Hypothalamus (tissue), 51 donors: ENCODE measurements at regions not wholly inside any gene's neighbourhood (a gene's known extent, or its start where the extent isn't known, plus 50 kb on each side); places are given as distances from the start of the nearest gene placed in this dataset.

Experiments used
- DNase-seq, 51 donors: peaks; one replicate each; lab custom pipeline; 2025; lab: John Stamatoyannopoulos, UW

DNA sequence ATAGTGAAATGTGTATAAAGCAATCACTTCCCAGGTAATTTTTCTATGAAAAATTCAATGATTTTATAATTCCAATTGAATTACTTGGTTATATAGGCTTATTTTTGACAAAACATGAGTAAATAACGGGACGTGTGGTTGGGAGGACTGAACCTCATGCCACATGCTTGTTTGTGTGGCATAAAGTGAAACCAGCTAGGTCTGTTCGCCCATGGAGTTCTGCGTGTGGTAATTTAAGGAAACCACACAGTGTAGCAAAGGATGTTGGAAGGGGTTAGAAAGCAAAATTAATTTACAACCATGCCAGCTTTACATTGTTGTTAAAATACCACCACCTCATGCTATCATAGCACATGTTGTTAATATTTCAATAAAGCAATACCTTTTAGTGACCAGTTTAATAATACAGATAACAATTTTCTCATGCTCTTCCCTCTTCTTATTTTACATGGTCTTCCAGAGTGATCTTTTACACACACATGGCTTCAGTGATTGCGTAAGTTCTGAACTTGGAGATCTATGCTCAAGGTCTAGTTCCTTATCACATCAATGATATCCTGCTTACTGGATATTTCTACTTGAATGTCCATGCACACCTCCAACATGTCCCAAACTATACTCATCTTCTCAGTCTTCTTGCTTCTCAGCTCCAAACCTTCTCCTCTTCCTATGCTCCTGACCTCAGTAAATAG lies 156.4 kb upstream of the ITGA4 start:
- DNase-seq, result no peak

DNA sequence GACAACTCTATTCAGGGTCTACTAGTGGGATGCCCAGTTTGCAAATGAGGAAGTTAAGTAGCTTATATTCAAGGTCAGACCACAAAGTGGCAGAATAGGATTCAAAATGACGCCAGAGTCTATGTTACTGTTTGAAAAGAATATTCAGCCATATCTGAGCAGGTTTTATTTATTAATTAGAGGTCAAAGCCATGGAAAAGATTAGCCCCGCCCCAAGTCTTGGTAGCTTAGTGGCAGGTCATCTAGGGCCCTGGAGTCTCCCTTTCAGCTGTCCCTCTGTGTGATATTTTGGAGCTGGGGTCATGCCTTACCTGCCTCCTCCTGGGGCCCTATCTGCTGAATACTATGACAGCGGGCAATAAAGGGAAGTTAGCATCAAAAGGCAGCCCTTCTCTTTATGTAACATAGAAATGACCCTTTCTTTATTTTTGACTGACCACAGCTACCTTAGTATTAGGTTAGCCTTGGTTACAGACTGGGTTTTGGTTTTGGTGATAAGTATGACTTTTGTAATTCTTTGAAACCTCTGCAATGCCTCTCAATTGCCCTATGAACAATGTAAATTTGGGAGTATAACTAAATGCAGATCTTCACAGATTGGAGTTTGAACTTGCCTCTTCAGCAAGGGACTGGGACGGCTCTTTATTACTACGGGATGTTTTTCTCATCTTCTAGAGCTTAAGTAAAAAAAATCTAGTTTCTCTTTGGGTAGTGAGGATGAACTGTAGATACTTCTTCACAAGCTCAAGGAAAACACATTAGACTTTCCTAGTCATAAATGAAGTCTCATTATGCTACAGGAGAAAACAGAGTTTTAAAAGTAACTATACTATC lies 153.0 kb upstream of the ITGA4 start:
- no peak for DNase-seq

DNA sequence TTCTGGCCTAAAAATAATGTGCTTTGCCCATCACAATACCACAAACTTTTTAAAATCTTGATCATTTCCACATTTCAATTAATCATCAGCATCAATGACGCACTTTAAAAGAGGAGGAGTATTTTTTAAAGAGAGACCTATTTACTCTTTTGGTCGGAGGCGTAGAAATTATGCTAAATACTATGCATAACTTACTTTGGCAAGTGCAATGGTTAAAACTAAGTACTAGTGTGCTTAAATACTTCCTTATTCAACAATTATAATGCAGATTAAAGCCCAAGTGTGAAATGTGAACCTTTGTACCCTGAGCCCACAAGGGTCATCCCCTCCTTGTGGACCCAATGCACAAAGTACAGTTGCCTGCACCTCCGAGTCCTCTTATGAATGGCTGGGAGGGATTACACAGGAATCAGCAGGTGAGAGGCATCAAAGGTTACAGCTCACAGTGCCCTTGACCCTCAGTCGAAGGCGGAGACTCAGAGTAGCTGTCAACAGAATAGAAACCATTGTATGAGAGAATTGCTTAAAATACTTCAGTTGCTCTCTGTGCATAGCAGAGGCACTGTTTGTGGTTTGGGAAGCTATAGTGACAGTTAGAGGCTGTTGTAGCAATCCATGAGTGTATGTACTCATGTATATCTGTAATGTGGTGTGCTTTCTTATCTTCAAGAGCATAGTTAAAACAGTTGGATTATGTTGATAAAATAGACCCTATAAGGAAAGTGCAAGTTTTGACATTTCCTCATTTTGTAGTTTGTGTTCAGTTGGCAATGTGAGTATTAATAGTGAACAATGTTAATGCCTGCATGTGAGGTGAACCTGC lies 151.7 kb upstream of the ITGA4 start:
- no peak for DNase-seq

DNA sequence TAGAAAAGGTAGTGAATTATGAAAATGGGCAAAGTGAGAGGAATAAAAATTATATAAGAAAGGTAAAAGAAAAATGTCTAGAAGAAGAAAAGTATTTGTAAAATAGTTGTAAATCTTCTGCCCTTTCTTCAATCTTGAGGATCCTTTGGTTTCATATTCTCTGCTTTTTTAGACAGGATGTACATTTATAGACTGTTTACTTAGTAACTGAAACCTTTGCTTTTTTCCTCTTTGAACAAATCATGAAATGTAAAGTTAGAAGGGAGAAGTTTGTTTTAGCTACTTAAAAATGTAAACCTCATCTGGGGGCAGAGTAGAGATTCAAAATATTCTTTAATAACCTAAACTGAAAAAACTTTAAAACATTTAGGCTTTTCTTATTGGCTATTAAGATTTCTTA lies 150.4 kb upstream of the ITGA4 start:
- no peak for DNase-seq

DNA sequence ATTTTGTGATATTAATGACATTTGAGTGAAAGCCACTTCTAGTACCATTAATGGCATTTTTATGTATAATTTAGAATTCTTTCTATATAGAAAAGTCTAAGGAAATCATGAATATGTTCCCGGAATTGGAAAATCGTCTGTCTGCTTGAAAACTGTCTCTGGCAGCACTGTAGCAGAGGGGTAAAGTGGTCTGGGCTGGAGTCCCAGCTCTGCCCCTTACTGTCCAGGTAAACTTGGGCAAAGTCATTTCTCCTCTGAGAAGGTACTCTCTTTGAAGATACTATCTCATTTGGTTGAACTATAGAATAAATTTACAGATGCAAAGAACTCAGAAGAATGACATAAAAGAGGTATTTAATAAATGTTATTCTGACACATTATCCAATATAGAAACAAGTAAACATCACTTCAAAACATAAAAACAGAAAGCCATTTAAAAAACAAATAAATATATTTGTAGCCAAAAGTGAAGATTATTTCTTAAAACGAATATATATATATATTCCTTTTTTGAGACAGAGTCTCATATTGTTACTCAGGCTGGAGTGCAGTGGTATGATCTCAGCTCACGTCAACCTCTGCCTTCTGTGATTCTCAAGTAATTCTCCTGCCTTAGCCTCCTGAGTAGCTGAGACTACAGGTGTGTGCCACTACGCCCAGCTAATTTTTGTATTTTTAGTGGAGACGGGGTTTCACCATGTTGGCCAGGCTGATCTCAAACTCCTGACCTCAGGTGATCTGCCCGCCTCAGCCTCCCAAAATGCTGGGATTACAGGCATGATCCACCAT lies 149.8 kb upstream of the ITGA4 start:
- DNase-seq, result no peak

DNA sequence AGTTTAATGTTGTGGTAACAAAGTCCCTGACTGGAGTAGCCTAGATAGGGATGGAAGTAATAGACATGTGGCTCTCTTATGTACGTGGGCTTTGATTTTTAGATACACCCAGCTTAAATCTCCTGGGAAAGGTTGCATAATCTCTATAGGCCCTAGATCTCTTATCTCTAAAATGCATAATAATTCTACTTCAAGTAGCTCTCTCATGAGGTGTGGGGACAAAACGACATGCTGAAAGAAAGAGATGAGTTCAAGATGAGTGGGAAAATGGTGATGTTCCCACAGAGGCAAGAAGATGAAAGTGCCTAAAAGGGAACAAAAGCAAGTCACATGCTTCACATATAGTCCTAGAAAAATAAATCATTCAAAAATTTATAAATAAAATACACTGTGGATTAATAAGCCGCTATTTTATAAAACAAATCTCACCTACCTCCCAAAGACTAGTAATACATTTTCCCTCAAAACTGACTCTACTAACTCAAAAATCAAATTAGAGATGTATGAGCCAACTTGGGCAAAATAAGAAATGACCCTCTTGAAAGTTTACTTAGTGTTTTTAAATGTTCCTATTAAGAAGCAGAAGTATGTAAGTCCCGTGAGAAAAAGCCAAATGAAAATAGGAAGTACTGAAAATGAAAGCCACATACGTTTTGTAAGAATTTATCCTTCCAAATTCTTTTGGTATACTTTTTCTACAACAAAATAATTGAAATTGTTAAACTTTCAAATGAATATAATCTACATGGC lies 148.2 kb upstream of the ITGA4 start:
- DNase-seq, result no peak

DNA sequence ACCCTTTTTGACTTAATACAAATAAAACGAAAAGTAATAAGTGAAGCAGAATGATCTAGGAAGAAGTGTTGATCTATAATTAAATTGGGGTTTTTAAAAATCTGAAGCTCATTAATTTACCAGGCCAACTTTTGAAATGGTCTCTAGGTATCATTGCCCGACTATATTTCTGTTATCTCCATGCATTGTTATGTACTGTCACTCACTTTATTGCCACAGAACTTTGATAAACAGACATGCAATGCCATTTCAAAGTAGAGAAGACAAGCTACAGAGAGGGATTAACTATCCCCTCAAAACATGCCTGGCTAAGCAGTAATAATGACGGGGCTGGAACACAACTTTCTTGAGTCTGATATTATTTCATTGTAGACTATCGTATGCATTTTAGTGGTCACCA lies 147.6 kb upstream of the ITGA4 start:
- DNase-seq, result no peak

DNA sequence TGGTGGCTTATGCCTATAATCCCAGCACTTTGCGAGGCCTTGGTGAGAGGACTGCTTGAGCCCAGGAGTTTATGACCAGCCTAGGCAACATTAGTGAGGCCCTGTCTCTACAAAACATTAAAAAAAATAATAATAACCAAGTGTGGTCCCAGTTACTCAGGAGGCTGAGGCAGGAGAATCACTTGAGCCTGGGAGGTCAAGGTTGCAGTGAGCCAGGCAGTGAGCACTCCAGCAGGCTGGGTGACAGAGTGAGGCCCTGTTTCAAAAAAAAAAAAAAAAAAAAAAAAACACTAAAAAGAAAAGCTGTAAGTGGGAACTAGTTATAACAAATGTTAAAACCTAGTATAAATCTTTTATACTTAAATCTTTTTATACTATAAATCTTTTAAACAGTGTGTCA lies 146.2 kb upstream of the ITGA4 start:
- no peak for DNase-seq

DNA sequence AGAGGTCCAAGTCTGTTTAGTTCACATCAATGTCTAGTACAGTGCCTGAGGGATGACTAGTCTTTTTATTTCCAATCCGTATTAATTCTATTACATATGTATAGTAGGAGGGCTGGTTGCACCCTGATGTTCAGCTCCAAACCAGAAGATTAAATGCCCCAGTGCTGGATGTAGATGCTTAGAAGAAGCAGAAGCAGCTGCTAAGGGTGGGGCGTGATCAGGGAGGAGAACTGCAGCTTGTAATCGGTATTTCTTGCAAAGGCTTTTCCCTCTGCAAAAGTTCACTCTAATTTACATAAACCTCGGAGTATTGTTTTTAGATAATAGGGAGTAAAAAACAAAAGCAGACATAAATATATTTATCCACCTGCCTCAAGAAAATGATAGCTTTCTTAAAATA lies 145.3 kb upstream of the ITGA4 start:
- no peak for DNase-seq

DNA sequence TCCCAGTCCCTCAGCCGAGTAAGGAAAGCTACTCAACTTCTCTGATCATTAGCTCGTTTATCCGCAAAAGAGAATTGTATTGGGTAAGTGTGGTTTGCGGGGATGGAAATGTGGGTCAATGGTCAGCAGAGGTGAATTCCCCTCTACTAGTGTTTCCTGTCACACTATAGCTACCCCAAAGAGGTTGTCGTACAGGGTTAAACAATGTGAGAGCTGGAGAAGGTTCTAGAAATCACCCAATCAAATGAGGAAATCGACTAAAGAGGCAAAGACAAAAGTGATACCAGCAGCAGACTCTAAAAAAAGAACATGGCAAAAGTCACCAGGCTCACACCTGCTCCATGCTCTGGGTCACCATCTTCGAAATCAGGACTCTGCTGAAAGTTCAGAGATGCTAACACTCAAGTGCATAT lies 144.7 kb upstream of the ITGA4 start:
- no peak for DNase-seq

DNA sequence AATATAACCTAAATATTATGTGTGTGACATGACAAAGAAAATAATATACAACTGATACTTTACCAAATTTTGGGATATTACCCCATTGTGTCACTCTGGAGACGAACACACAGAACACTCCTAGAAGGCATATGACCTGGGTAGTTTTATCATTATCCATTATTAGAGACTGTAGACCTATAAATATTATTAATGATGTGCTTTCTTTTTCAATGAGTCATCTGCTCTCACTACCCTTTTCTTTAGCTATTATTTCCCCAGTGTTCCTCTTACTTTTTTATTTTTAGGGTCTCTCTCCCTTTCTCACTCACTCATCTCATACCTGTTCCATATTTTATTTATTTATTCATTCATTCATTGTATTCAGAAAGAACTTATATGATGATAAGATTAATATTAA lies 143.3 kb upstream of the ITGA4 start:
- no peak for DNase-seq

DNA sequence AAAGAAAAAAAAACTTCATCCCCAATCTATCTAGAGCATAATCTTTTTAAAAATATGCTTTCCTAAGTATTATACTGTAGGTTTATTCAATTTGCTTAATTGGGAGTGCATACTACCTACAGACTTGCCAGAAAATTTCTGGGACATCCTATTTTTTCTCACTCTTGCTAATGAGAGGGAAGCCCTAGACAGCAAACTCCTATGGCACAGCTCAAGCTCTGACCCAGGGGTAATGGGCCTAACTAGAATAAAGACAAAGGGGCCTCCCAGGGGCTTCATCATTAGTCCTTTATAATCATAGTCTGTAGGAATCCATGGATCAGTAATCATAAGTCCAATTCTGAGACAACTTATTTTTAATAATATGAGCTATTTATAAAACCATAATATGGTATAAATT lies 142.6 kb upstream of the ITGA4 start:
- DNase-seq, result no peak

DNA sequence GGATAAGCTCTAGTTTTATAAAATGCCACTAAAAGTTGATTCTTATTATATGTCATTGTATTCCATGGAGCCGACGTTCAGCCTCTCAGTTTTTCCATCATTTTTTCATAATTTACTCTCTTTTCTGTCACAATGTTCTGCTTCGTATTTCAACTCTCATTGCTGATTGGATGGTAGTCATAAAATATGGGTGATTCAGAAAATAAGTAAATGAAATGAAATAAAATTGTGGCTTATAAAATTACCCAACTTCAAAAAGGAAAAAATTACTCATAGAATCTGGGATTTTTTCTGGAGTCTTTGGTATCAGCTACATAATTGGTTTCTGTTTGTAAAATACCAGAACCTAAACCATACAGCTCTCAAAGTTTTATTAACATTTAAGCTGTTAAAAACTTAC lies 139.7 kb upstream of the ITGA4 start:
- no peak for DNase-seq

DNA sequence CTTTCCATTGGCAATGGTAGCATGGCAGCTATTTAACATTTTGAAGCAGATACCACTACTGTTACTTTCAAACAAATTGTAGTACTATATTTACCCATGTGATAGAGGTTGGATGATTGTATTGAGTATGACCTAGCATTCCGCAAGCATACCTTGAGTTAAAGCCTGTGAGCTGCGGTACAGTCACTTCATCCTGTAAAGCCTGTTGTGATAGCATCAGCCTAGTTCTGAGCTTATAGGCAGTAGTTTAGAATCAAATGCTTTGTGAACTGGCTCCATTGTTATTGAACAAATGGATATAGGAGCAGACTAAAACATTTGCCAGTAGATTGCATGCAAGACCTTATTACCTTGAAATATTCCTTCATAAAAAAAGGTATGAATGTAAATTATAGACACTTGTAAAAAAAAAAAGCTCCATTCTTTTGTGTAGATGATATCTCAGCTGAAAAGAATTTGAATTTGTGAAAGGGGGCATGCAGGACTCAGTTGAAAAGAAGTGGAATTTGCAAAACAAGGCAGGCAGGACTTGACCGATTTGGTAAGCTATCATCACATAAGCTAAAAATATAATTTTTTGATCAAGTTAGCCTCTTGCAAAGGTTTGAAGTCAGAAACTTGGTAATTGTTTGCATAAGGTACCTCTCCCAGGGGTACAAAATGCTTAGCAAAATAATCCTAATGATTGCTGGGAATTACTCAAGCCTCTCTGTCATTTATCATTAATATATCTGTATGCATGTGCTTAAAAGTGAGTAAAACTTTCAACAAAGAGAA lies 138.5 kb upstream of the ITGA4 start:
- DNase-seq, result no peak

DNA sequence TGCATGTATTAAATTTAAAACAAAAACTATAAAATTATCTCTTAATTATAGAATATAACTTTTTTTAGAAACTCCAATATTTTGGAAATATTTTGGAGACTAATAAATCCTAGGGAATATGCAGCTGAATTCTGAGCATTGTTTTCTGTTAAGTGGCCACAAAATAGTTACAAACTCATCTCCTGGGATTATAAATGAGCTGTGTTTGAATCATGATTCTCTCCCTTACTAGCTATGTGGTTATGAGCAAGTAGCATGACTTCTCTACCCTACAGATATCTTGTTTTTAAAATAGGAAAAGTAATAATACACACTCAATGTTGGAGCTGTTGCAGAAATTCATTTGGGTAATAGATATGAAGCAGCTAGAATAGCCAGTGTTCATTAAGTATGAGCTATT lies 137.9 kb upstream of the ITGA4 start:
- no peak for DNase-seq

DNA sequence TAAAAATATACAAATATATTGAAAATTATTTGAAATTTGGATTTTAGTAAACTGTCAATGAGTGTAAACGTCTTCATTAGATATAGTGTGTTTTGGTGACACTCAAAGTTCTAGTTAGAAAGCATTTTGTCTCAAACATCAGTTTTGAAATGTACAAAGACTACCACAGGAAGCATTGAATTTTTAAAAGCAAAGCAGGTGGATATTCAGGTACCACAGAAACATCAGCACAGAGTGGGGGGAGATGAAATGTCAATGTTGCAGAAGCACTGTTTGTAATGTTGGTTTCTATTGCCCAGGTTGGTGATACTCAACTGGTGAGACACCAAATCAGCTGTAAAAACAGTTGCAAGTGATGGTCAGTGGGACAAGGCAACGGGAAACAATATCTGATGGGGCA lies 136.5 kb upstream of the ITGA4 start:
- no peak for DNase-seq

DNA sequence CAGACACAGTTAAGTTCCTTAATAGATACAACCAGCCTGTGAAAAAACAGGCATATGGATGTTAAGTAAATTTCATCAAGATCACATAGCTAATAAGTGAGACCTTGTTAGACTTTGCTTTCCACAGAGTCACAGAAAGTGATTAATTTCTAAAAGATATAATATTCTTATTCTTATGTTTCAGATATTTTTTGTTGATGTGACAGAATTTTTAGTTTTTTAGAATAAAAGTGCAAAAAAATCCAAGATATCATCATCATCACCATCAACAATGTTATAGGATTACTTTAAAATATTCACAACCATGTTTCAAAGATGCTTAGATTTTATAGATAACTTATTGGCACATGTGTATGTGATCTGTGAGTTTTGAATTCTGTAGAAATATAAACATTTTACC lies 132.3 kb upstream of the ITGA4 start:
- DNase-seq, result no peak

DNA sequence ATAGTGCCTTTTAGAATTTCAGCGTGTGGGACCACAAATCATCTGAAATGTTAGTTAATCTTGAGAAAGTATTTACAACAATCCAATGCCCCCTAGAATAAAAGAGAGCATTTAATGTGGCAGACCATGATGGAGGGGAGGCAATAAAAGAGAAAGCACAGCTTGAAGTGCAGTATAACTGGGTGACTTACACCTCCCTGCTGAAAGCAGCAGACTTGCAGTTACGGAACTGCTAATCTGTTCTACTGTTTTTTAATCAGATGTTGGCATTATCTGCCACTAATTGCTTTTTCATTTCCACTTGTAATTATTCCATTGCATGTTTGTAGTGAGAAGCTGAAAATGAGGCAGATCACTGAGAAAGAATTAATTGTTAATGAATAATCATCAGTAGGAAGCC lies 130.5 kb upstream of the ITGA4 start:
- DNase-seq, result no peak

DNA sequence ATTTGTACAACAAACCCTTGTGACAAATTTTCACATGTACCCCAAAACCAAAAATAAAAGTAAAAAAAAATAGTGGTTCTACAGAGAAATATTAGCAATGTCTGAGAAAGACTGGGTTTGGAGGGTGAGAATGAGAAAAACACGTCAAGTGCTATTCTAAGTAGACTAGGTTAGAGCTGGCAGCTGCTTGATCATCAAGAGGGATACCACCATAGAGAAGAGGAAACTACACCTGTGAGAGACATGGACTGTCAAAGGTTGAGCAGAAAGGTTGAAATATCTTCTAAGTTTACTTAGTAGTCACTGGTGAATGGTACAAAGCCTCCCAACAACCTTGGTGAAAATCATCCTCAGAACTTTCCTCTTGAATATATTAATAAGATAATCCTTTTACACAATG lies 126.9 kb upstream of the ITGA4 start:
- no peak for DNase-seq
